DMS114 treated with DMSO at 0.1 percent for 48 hours (cell line): ENCODE measurements at regions not wholly inside any gene's neighbourhood (a gene's known extent, or its start where the extent isn't known, plus 50 kb on each side); places are given as distances from the start of the nearest gene placed in this dataset.

Experiments used
- DNase-seq: peaks from one replicate; lab custom pipeline; 2025; ENCODE audit not compliant: unreplicated experiment; lab: John Stamatoyannopoulos, UW

- DNase-seq, result no peak
Observed at GRCh38 chr6:170178561-170179477, 112.1 kb downstream of the DLL1 start.

DNA sequence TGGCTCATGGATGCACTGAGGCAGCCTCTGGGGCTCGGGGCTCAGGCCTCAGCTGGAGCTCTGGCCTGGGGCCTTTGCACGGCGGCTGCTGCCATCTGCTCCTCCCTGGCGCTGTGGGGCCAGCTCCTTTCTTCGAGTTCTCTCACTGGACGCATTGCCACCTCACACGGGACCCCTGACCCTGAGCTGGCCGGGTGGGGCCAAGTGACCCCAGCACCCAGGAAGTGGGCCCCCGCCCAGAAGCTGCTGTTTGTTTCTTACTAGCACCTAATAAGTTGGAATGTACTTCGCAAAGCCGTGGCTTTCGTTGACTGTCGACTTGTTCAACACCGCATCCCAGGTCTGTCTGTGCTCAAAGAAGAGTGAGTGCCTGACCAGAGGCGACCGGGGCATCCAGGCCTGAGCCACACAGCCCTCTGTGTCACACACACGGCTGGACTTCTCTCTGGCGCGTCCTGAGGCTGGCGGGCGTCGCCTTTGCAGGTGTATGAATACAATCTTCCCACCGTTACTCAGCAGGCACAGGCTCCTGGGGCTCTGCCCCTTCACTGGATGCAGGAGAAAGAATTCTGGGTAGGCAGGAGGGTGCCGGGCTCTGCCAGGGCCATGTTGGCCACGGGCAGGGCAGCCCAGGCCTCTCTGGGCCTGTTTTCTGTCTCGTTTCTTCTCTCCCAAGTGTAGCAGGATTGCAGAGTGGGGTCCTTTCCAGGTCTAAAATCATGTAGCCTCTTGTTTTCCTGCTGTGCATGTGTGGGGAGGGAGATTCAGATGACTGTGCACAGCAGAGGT is 112.9 kb downstream of the DLL1 start:
- DNase-seq, result no peak

GRCh38 chr6:170176898-170177771 is 113.7 kb downstream of the DLL1 start:
- no peak for DNase-seq

DNA sequence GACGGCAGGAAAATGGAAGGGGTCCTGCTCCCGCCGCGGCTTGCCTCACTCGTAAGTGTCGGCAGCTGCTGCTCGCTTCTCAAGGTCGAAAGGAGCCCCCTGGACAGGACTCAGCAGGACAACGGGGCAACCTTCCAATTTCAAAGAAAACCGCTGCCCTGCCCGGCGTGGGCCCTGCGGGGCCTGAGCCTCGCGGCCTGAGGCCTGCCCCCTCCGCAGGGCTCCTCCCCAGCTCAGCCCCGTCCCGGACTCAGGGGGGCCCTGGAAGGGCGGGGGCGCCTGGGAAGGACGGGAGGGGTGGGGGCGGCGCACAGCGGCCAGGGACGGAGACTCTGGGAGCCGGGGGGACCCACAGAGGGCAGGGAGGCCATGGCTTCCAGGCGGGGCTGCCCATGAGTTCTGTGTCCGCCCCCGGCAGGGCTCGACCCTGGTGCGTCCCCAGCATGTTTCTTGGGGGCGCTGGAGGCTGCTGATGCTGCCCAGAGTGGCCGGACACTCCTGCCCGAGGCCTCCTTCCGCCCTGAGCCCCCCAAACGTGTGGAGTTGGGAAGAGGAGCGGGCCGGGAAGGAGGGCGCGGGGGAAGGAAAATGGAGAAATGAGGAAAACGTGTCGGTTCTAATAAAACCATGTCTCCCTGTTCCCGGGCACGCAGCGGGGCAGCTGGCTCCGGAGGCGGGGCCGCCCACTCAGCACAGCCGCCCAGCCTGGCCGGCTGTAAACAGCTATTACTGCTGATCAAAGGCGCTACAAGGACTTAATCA is 114.6 kb downstream of the DLL1 start:
- no peak for DNase-seq

DNA sequence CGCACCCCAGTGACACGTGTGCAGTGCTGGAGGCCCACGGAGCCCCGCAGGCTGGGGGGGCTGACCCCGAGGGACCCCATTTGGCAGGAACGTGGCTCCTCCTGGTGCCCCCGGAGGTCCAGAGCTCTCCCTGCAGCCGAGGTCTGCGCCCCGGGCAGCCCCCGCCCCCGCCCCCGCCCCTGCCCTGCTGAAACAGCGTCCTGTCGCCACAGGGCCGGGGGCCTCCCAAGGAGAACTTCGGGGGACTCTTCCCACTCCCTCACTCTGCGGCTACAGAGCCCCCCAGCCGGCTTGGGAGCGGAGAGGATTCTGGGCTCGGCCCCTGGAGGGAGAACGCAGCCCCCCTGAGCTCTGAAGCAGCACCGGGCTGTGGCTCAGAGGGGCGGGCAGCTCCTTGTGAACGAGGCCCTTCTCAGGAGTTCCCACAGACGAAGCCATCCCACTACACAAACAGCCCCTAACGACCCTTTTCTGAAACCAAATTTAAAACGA is 115.2 kb downstream of the DLL1 start:
- DNase-seq, result no peak

- no peak for DNase-seq
Observed at GRCh38 chr6:170174771-170175643, 115.9 kb downstream of the DLL1 start.

DNA sequence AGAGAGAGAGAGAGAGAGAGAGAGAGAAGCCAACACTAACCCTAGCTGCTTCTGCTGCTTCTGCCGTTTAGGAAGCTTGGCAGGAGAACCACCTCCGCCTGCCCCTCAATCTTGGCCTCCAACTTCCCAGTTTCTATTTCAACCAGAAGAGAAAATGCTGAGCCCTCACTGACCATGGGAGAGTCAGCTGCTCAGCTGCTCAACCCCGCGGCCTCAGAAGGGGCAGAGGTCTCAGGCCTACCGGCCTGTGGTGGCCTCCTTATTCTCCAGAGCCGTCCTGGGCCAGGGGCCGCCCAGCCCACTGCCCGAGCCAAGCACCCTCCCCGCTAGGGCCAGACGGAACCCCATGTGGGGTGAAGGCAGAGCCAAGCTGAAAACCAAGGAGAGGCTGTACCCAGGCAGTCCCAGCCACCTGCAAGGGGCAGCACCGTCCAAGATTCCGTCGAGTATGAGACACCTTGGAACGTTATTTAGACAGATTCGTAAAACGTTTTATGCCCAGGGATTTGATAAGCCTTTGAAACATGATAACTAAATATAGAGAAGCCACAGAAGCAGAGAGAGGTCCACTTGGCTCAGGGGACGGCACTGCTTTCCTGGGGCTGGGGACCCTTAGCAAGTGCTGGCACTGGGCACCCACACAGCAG is 116.6 kb downstream of the DLL1 start:
- no peak for DNase-seq

DNA sequence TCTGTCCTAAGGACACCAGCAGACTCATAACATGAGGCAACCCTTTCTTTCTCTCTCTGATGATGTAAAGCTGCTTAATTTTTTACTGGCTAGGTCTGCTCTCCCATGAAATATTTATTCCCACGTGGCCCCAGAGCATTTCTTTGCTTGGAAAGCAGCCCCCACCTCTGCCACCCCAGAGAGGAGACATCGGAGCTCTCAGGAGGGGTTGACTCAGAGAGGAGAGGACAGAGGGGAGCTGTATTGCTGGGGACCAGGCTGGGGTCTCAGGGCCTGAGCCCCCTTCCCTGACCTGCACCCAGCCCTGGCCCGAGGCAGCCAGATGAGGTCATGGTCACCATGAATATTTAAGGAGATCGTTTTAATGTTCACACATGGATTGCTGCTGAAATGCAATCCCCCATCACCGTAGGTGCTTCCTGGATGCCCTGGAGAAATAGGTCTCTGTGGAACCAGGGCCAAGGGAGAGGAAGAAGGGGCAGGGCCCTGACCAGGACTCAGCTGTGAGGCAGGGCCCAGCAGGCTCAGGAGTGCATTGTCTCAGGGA is 117.5 kb downstream of the DLL1 start:
- DNase-seq, result no peak

- DNase-seq, result no peak
Observed at GRCh38 chr6:170172825-170173256, 118.0 kb downstream of the DLL1 start.

- no peak for DNase-seq
Observed at GRCh38 chr6:170172392-170172791, 118.5 kb downstream of the DLL1 start.

DNA sequence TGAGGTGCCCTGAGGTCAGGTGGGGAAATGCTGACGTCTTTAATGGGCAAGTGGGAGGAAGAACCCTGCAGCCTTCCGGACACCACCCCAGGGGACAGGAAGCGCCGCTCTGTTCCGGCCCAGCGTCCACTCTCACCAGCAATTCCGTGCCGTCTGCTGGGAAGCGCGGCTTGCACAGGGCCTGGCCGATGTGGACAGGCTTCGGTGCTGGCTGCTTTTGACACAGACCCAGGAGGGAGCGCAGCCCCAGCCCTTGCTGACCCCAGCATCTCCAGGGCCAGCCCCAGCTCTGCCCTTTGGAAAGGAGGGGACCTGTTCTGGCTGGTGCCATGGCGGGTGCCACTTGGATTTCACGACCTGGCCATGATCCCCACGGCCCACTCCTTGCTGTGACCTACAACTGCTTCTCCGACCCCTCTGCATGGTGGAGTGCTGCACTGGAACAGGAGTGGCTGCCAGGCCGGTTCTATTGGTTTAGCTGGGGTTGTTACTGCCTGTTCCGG is 123.2 kb downstream of the DLL1 start:
- no peak for DNase-seq

DNA sequence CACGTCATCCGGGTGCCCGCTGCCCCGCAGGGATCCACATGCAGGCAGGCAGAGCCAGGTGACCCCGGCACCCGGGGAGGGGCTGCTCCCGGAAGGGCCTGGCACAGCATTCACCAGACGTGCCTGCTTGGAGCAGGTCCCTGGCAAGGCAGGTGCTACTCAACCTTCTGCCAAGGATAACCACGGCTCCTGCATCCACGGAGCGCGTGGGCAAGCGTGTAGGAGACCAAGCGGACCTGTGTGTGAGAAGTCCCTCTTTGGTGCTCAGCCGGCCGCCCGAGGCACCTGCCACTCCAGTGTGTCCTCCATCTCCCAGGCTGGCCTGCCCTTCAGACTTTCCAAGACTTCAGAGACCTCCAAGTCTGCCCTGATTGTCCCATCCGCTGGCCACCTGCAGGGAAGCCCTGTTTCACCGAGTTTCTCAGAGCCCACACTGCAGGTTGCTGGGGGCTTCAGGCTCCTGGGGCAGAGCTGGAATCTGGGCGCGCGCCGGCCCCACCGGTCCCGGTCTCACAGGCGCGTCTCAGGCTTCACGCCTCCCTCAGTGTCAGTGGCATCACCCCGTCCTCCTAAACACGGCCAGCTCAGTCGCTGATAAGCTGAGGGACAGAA is 124.3 kb downstream of the DLL1 start:
- DNase-seq, result no peak

GRCh38 chr6:170165471-170166117 is 125.3 kb downstream of the DLL1 start:
- no peak for DNase-seq

GRCh38 chr6:170165085-170165470 is 125.8 kb downstream of the DLL1 start:
- no peak for DNase-seq

DNA sequence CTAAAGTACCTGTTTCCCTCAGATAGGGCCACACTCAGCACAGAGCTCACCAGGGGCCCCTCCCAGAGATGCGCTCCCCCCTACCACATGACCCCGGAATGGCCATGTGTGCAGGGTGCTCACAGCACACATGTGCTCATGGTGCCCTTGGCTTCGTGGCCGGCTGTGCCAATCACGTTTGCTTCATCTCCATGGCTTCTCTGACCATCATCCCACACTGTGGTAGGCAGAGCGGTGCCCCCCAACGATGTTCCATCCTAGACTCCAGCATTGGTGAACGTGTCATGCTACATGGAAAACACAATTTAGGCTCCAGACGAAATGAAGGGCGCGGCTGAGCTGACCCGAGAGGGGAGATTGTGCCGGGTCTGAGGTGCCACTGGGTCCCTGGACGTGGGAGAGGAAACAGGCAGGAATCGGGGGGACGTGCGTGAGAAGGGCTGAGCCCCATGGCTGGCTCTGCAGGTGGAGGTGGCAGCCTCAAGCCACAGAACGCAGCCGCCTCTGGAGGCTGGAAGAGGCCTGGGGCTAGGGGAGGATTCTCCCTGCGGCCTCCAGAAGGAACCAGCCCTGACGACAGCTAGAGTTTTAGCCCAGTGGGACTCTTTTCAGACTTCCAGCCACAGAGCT is 126.5 kb downstream of the DLL1 start:
- no peak for DNase-seq

- no peak for DNase-seq
Observed at GRCh38 chr6:170163405-170164170, 127.3 kb downstream of the DLL1 start.
